GM21619 (cell line): ENCODE measurements at regions not wholly inside any gene's neighbourhood (a gene's known extent, or its start where the extent isn't known, plus 50 kb on each side); places are given as distances from the start of the nearest gene placed in this dataset.

Experiments
- ATAC-seq: cut with Tn5 transposase; IDR thresholded peaks from one replicate; pipeline ENCODE4 v1.9.1; 2021; ENCODE audit not compliant: unreplicated experiment

- no peak for ATAC-seq
Measured at GRCh38 chr16:76226481-76226880, 50.7 kb upstream of the CNTNAP4 start.
